Hepatocyte (in vitro differentiated cells): ENCODE measurements at regions not wholly inside any gene's neighbourhood (a gene's known extent, or its start where the extent isn't known, plus 50 kb on each side); places are given as distances from the start of the nearest gene placed in this dataset.

ENCODE experiments used
- DNase-seq: peaks from one replicate; pipeline ENCODE4 v3.0.0-alpha.2; 2016; ENCODE audit warnings: low spot score
- H2AFZ ChIP-seq: fragments of 200-600 bp; sonication (generic); 2 replicates; pipeline ENCODE4 v1.6.0; 2016; ENCODE audit warnings: antibody characterized with exemption, mild to moderate bottlenecking
- H3K27ac ChIP-seq: fragments of 200-600 bp; sonication (generic); 2 replicates; pipeline ENCODE4 v1.5.1; 2016; ENCODE audit warnings: mild to moderate bottlenecking
- H3K27me3 ChIP-seq: fragments of 200-600 bp; sonication (generic); 2 replicates; pipeline ENCODE4 v1.6.1; 2016
- H3K36me3 ChIP-seq: fragments of 200-600 bp; sonication (generic); replicated peaks from 2 replicates; pipeline ENCODE4 v1.5.1; 2016; ENCODE audit warnings: low read depth; ENCODE audit not compliant: insufficient read depth
- H3K4me1 ChIP-seq: fragments of 200-600 bp; sonication (generic); 2 replicates; pipeline ENCODE4 v1.5.1; 2016; ENCODE audit warnings: mild to moderate bottlenecking, moderate library complexity; ENCODE audit not compliant: insufficient read depth
- H3K4me2 ChIP-seq: fragments of 200-600 bp; sonication (generic); 2 replicates; pipeline ENCODE4 v1.6.0; 2016
- H3K4me3 ChIP-seq: fragments of 200-600 bp; sonication (generic); 2 replicates; pipeline ENCODE4 v1.5.1; 2016; ENCODE audit warnings: mild to moderate bottlenecking
- H3K79me2 ChIP-seq: fragments of 200-600 bp; sonication (generic); 2 replicates; pipeline ENCODE4 v1.6.0; 2017; ENCODE audit warnings: mild to moderate bottlenecking
- H3K9me2 ChIP-seq: fragments of 200-600 bp; sonication (generic); replicated peaks from 2 replicates; pipeline ENCODE4 v1.6.0; 2017; ENCODE audit warnings: mild to moderate bottlenecking; ENCODE audit not compliant: insufficient read depth
- H3K9me3 ChIP-seq: fragments of 200-600 bp; sonication (generic); 2 replicates; pipeline ENCODE4 v1.5.1; 2016; ENCODE audit warnings: low read depth, mild to moderate bottlenecking
- H4K20me1 ChIP-seq: fragments of 200-600 bp; sonication (generic); 2 replicates; pipeline ENCODE4 v1.6.0; 2016; ENCODE audit warnings: mild to moderate bottlenecking; ENCODE audit not compliant: insufficient read depth, poor library complexity, severe bottlenecking
- CTCF ChIP-seq: fragments of 200-600 bp; sonication (generic); IDR thresholded peaks from 2 replicates; pipeline ENCODE4 v1.5.1; 2016; ENCODE audit warnings: antibody characterized with exemption, mild to moderate bottlenecking; ENCODE audit not compliant: poor library complexity
- EZH2 ChIP-seq: fragments of 200-600 bp; sonication (generic); IDR thresholded peaks from 2 replicates; pipeline ENCODE4 v1.6.1; 2016; ENCODE audit warnings: antibody characterized with exemption, mild to moderate bottlenecking, borderline replicate concordance
- EZH2phosphoT487 ChIP-seq: fragments of 200-600 bp; sonication (generic); IDR thresholded peaks from one replicate; pipeline ENCODE4 v1.6.1; 2018; ENCODE audit warnings: antibody characterized with exemption, mild to moderate bottlenecking, low read depth, moderate library complexity; ENCODE audit not compliant: unreplicated experiment, severe bottlenecking
- WGBS: methylation state at CpG from one replicate; pipeline ENCODE4 v1.1.6; 2016; ENCODE audit warnings: low lambda C conversion rate; ENCODE audit errors: missing lambda C conversion rate; 5-methylcytosine and 5-hydroxymethylcytosine counted together

DNA sequence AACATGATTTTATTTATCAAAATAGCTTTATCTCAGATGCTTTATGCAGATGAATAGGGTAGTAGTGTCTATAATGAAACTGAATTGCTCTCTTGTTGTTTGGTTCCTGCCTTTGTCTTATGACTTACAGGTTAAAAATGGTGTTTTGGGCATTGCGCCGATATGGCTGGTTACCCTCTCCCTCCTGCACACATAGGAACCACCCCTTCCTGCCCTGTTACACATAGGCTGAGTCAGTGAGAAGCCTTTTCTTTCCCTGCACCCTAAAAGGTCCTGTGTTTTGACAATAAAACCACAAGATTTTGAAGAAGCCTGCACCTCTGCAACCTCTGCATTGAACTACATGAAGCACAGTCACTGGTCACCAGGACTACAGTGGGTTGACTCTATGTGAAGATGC, 655.8 kb upstream of the ANKRD30A start:
- 100% methylated on average over 2 of the region's 2 CpGs for WGBS
- no peak overlapping the region for H2AFZ ChIP-seq
- no peak overlapping the region for H3K4me3 ChIP-seq
- no peak overlapping the region for H3K27ac ChIP-seq
- H3K4me2 ChIP-seq = no peak overlapping the region
- no peaks in the 10 kb centered on the region for H3K36me3 ChIP-seq
- H4K20me1 ChIP-seq = no peaks in the 10 kb centered on the region
- TF ChIP-seq EZH2 (no peak), CTCF (no peak), EZH2phosphoT487 (no peak)
- H3K4me1 ChIP-seq = no peaks in the 10 kb centered on the region
- DNase-seq = no peak
- H3K9me2 ChIP-seq = no peaks in the 10 kb centered on the region
- H3K79me2 ChIP-seq = no peaks in the 10 kb centered on the region
- H3K9me3 ChIP-seq = no peaks in the 10 kb centered on the region
- no peaks in the 10 kb centered on the region for H3K27me3 ChIP-seq

DNA sequence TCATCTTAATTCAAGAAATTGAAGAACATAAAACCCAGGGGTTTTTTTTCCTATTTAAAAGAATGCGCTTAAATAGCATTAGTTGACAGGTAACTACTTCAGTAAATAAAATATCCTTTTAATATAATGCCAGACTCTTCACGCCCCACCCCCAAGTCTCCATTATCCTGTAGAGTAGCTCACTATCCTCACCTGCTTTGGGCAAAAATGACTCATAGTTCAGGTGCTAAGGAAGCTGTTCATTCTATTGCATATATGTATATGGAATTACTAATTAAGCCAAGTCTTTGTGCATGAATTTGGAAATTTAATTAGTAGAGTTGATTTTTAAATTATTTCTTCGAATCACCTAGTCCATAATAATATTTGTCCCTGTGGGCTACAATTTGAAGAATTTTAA, 656.8 kb upstream of the ANKRD30A start:
- H3K79me2 ChIP-seq = no peaks in the 10 kb centered on the region
- H3K4me2 ChIP-seq = no peak overlapping the region
- DNase-seq = no peak
- H2AFZ ChIP-seq = no peak overlapping the region
- TF ChIP-seq EZH2 (no peak), CTCF (no peak), EZH2phosphoT487 (no peak)
- no peaks in the 10 kb centered on the region for H3K9me2 ChIP-seq
- no peaks in the 10 kb centered on the region for H4K20me1 ChIP-seq
- H3K4me1 ChIP-seq = no peaks in the 10 kb centered on the region
- no peaks in the 10 kb centered on the region for H3K36me3 ChIP-seq
- H3K4me3 ChIP-seq = no peak overlapping the region
- no peaks in the 10 kb centered on the region for H3K9me3 ChIP-seq
- 96% methylated on average over 3 of the region's 3 CpGs for WGBS
- no peak overlapping the region for H3K27ac ChIP-seq
- H3K27me3 ChIP-seq = no peaks in the 10 kb centered on the region

DNA sequence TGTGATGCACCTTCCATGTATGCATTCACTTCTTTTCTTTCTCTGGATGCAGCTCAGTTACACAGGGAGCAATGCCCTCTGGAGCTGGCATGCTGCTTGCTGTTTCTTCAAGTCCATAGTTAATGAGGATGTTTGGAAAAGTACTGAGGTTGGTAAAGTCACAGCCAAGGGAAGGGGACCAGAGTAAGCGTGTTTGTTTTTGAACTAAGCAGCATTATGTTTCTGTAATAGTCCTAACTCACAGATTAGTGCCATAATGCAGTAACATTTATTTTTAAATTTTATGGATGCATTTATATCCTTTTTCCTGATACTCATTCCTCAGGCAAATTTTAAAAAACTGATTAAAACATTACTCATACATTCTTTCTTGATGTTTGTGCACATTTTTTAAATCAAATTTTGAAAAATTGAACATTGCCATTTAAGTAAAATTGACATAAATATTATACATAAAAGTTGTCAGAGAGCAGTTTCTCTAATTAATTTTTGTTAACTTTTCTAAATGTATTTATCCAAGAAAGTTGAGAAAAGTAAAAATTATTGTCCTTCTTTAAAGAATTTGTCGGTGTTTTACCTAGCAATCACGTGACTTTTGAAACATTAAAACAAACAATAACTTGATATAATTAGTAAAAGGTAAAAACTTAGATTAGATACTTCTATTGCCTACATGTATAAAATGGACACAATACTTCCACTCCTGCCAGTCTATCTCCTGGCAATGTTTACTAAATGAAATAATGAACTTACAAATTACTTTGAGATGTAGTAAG, 659.6 kb upstream of the ANKRD30A start:
- Histone ChIP-seq H3K4me3 (no peak overlapping the region), H3K4me1 (no peaks in the 10 kb centered on the region), H3K36me3 (no peaks in the 10 kb centered on the region), H4K20me1 (no peaks in the 10 kb centered on the region), H3K79me2 (no peaks in the 10 kb centered on the region), H3K9me3 (no peaks in the 10 kb centered on the region), H3K4me2 (no peak overlapping the region), H3K9me2 (no peaks in the 10 kb centered on the region), H3K27ac (no peak overlapping the region), H3K27me3 (no peaks in the 10 kb centered on the region), H2AFZ (no peak overlapping the region)
- 91% methylated on average over 3 of the region's 3 CpGs for WGBS
- no peak for TF ChIP-seq EZH2
- no peak for TF ChIP-seq EZH2phosphoT487
- no peak for TF ChIP-seq CTCF
- DNase-seq = no peak
